ENCODE measurements at regions not wholly inside any gene's neighbourhood (a gene's known extent, or its start where the extent isn't known, plus 50 kb on each side); places are given as distances from the start of the nearest gene placed in this dataset.

GRCh38 chr4:156571146-156571545 is 400.5 kb downstream of the PDGFC start:
- Histone ChIP-seq H3K4ac (ENCODE audit: low read depth, low read length) (no peak overlapping the region), H3K27ac (ENCODE audit: insufficient read depth, low read length) (no peak overlapping the region), H2BK15ac (ENCODE audit: low read depth, low read length) (no peak overlapping the region), H3K9me3 (ENCODE audit: control insufficient read depth, insufficient read depth, low read length) (no peaks in the 10 kb centered on the region), H4K20me1 (ENCODE audit: insufficient read depth, low read length) (no peaks in the 10 kb centered on the region), H2BK120ac (ENCODE audit: low read depth, low read length) (no peak overlapping the region), H3K79me1 (ENCODE audit: low read depth in 1 of 2, low read length in 2 of 2) (no peaks in the 10 kb centered on the region), H3K56ac (ENCODE audit: extremely low read depth, insufficient read depth, low read length) (no peak overlapping the region), H2BK5ac (ENCODE audit: low read depth, low read length, poor library complexity, severe bottlenecking) (no peak overlapping the region), H3K27me3 (ENCODE audit: control insufficient read depth, insufficient read depth, low read length) (no peaks in the 10 kb centered on the region), H4K8ac (ENCODE audit: low read depth in 2 of 2, low read length in 2 of 2) (no peak overlapping the region), H2AFZ (replicated peaks; ENCODE audit: low read length, poor library complexity) (no peak overlapping the region), H3K18ac (ENCODE audit: low read depth, low read length) (no peak overlapping the region), H4K91ac (ENCODE audit: insufficient read depth, low read depth, low read length) (no peak overlapping the region), H2AK5ac (ENCODE audit: low read depth, low read length) (no peak overlapping the region), H2BK20ac (ENCODE audit: low read depth, low read length) (no peak overlapping the region), H4K5ac (ENCODE audit: low read depth, low read length) (no peak overlapping the region), H3K4me3 (ENCODE audit: insufficient read depth, low read depth, low read length) (no peak overlapping the region), H3K9me1 (ENCODE audit: insufficient read depth, low read length) (no peaks in the 10 kb centered on the region), H3K36me3 (ENCODE audit: control insufficient read depth, insufficient read depth, low read length) (no peaks in the 10 kb centered on the region), H3K4me2 (ENCODE audit: low read depth, low read length) (no peak overlapping the region), H3K9ac (ENCODE audit: low read depth, low read length) (no peak overlapping the region), H3K4me1 (ENCODE audit: control insufficient read depth, insufficient read depth, low read length) (no peaks in the 10 kb centered on the region; the same call in 1 of the 2 replicates), H3K23ac (ENCODE audit: low read depth, low read length) (no peak overlapping the region), H3K14ac (replicated peaks; ENCODE audit: low read depth, low read length) (no peak overlapping the region), H2AK9ac (replicated peaks; ENCODE audit: low read depth, low read length, poor library complexity) (no peak overlapping the region)
- intact Hi-C loops (cut with micrococcal nuclease) (no loop called here), dilution Hi-C loops (cut with HindIII; ENCODE audit: low sequenced_read_pairs, unreplicated experiment) (no loop called here), in situ Hi-C loops (cut with MboI; ENCODE audit: low sequenced_read_pairs) (no loop called here)
- ATAC-seq (ENCODE audit: low read depth) (no peak), DNase-seq (no peak)
- WGBS, 2 experiments (ENCODE audit: extremely low coverage in 2 of 2, insufficient read length in 1 of 2) = 92% methylated on average over 2 of the region's 5 CpGs; no CpG with 5 or more reads in 1 of the 2 experiments
- BruUV-seq (replicated peaks) = no TSS peak
- TF ChIP-seq MAFK (IDR thresholded peaks at IDR 0.05; ENCODE audit: low read depth, low read length) = no peak
- no peak for TF ChIP-seq CEBPB (IDR thresholded peaks at IDR 0.05; ENCODE audit: low read depth, low read length)
- no peak for TF ChIP-seq MAZ (IDR thresholded peaks at IDR 0.05; ENCODE audit: borderline replicate concordance, low read depth, low read length)
- no peak for TF ChIP-seq RAD21 (IDR thresholded peaks at IDR 0.05; ENCODE audit: low read length)
- no peak for TF ChIP-seq USF2 (IDR thresholded peaks at IDR 0.05; ENCODE audit: low read depth, low read length)
- TF ChIP-seq NFE2L2 (IDR thresholded peaks at IDR 0.05; ENCODE audit: low read depth, low read length) = no peak
- no peak for TF ChIP-seq RFX5 (IDR thresholded peaks at IDR 0.05; ENCODE audit: low read depth, low read length)
- no peak for TF ChIP-seq FOS (IDR thresholded peaks at IDR 0.05; ENCODE audit: low read depth, low read length)
- POLR2A ChIA-PET (ENCODE audit: unreplicated experiment) = no interaction called here
- CTCF ChIA-PET = no interaction called here
